ENCODE measurements at regions not wholly inside any gene's neighbourhood (a gene's known extent, or its start where the extent isn't known, plus 50 kb on each side); places are given as distances from the start of the nearest gene placed in this dataset.

DNA sequence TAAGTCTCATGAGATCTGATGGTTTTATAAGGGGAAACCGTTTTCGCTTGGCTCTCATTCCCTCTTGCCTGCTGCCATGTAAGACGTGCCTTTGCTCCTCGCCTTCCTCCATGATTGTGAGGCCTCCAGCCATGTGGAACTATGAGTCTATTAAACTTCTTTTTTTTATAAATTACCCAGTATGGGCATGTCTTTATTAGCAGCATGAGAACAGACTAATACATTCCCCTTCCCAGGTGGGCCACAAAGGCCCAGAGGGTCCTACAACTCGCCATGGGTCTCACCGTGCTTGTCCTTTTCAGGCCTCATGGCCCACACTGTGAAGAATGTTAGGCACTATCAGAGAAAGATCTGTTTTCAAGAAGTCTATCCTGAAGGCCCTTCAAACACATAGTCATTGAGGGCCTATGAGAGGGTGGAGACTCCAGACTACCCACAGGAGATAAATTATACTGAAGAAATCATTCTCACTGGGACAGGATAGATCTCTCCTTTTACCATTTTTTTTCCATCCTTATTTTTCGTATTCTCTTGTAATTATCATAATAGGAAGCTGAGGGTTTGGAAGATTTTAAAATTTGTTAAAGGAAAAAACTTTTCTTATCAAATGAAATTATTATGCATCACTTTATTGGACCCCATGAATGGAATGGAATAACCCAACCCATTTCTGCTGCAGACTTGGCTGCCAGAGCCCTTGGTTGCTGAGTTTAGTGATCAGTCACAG is 57.2 kb upstream of the EPCAM start:
- no peak for TF ChIP-seq EZH2 (IDR thresholded peaks at IDR 0.05; ENCODE audit: insufficient read depth, poor library complexity, severe bottlenecking)
- TF ChIP-seq EZH2phosphoT487 (IDR thresholded peaks at IDR 0.05; ENCODE audit: insufficient read depth, low read depth), result no peak
